ENCODE measurements at regions not wholly inside any gene's neighbourhood (a gene's known extent, or its start where the extent isn't known, plus 50 kb on each side); places are given as distances from the start of the nearest gene placed in this dataset.

- ChIA-PET POLR2A (ENCODE audit: unreplicated experiment) (no interaction called here), CTCF (no interaction called here)
- Histone ChIP-seq H2AFZ (no peak overlapping the region), H3K4me2 (no peak overlapping the region), H3F3A (ENCODE audit: insufficient read depth, low read depth) (no peaks in the 10 kb centered on the region), H3K4me1 (replicated peaks; ENCODE audit: insufficient read depth) (no peaks in the 10 kb centered on the region), H3K9me3 (ENCODE audit: insufficient read depth, low read depth) (no peaks in the 10 kb centered on the region; the same call in 1 of the 2 replicates), H3K9me2 (ENCODE audit: insufficient read depth) (no peaks in the 10 kb centered on the region; the same call in 1 of the 2 replicates), H3K36me3 (ENCODE audit: low read depth) (no peaks in the 10 kb centered on the region), H3K27me3 (ENCODE audit: insufficient read depth, low read depth) (no peaks in the 10 kb centered on the region), H3K27ac (no peak overlapping the region), H4K20me1 (ENCODE audit: insufficient read depth) (no peaks in the 10 kb centered on the region), H3K79me2 (ENCODE audit: low read depth) (no peaks in the 10 kb centered on the region), H3K4me3 (no peak overlapping the region)
- TF ChIP-seq, protein P1, sequence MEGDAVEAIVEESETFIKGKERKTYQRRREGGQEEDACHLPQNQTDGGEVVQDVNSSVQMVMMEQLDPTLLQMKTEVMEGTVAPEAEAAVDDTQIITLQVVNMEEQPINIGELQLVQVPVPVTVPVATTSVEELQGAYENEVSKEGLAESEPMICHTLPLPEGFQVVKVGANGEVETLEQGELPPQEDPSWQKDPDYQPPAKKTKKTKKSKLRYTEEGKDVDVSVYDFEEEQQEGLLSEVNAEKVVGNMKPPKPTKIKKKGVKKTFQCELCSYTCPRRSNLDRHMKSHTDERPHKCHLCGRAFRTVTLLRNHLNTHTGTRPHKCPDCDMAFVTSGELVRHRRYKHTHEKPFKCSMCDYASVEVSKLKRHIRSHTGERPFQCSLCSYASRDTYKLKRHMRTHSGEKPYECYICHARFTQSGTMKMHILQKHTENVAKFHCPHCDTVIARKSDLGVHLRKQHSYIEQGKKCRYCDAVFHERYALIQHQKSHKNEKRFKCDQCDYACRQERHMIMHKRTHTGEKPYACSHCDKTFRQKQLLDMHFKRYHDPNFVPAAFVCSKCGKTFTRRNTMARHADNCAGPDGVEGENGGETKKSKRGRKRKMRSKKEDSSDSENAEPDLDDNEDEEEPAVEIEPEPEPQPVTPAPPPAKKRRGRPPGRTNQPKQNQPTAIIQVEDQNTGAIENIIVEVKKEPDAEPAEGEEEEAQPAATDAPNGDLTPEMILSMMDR (conservative IDR thresholded peaks at IDR 0.05) = no peak
- TF ChIP-seq EZH2 (IDR thresholded peaks at IDR 0.05; ENCODE audit: low read depth) = no peak
- DNase-seq = no peak
- intact Hi-C loops (cut with micrococcal nuclease; ENCODE audit: unreplicated experiment) = no loop called here
- no TSS peak for BruUV-seq (replicated peaks)
Observed at GRCh38 chr17:71273441-71273840, 847.4 kb upstream of the SOX9 start.

- Histone ChIP-seq H3K9me2 (ENCODE audit: insufficient read depth) (no peaks in the 10 kb centered on the region), H4K20me1 (ENCODE audit: insufficient read depth) (no peaks in the 10 kb centered on the region), H3F3A (ENCODE audit: insufficient read depth, low read depth) (no peaks in the 10 kb centered on the region), H3K4me3 (no peak overlapping the region), H2AFZ (no peak overlapping the region), H3K79me2 (ENCODE audit: low read depth) (no peaks in the 10 kb centered on the region), H3K27ac (no peak overlapping the region), H3K27me3 (ENCODE audit: insufficient read depth, low read depth) (no peaks in the 10 kb centered on the region), H3K4me1 (replicated peaks; ENCODE audit: insufficient read depth) (no peaks in the 10 kb centered on the region), H3K4me2 (no peak overlapping the region), H3K9me3 (ENCODE audit: insufficient read depth, low read depth) (no peaks in the 10 kb centered on the region), H3K36me3 (ENCODE audit: low read depth) (no peaks in the 10 kb centered on the region)
- ChIA-PET CTCF (no interaction called here), POLR2A (ENCODE audit: unreplicated experiment) (no interaction called here)
- BruUV-seq (replicated peaks) = no TSS peak
- no peak for DNase-seq
- intact Hi-C loops (cut with micrococcal nuclease; ENCODE audit: unreplicated experiment) = no loop called here
- TF ChIP-seq EZH2 (IDR thresholded peaks at IDR 0.05; ENCODE audit: low read depth) = no peak
- TF ChIP-seq, protein P1 (conservative IDR thresholded peaks at IDR 0.05) = no peak
Observed at GRCh38 chr17:71276079-71276478, 844.7 kb upstream of the SOX9 start.

DNA sequence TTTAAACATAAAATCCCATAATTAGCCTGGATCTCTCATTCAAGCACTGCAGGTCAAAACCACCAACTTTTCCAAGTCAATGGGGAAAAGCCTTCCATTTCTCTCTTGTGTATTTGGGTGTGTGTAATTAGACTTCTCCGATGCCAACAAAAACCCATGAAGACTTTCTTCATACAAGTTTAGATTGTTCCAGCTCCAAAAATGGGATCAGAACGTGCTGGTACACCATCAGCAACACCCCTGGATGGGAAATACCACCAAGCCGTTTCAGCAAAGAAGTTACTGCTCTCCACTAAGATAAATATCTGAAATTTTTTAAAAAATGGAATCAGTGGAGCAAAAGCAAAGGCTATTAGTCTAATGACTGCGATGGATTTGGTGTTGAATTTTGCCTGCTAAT is 837.3 kb upstream of the SOX9 start:
- Histone ChIP-seq H3K4me2 (no peak overlapping the region), H3K9me3 (ENCODE audit: insufficient read depth, low read depth) (no peaks in the 10 kb centered on the region), H2AFZ (no peak overlapping the region), H3K36me3 (ENCODE audit: low read depth) (no peaks in the 10 kb centered on the region), H4K20me1 (ENCODE audit: insufficient read depth) (no peaks in the 10 kb centered on the region), H3F3A (ENCODE audit: insufficient read depth, low read depth) (no peaks in the 10 kb centered on the region), H3K79me2 (ENCODE audit: low read depth) (no peaks in the 10 kb centered on the region), H3K9me2 (ENCODE audit: insufficient read depth) (no peaks in the 10 kb centered on the region), H3K4me3 (no peak overlapping the region), H3K27me3 (ENCODE audit: insufficient read depth, low read depth) (no peaks in the 10 kb centered on the region), H3K27ac (no peak overlapping the region), H3K4me1 (replicated peaks; ENCODE audit: insufficient read depth) (no peaks in the 10 kb centered on the region)
- intact Hi-C loops (cut with micrococcal nuclease; ENCODE audit: unreplicated experiment) = no loop called here
- BruUV-seq (replicated peaks) = no TSS peak
- TF ChIP-seq EZH2 (IDR thresholded peaks at IDR 0.05; ENCODE audit: low read depth) = no peak
- TF ChIP-seq, protein P1 (conservative IDR thresholded peaks at IDR 0.05) = no peak
- DNase-seq = no peak
- ChIA-PET CTCF (no interaction called here), POLR2A (ENCODE audit: unreplicated experiment) (no interaction called here)

All from PC-9 (cell line).